GM10266 (cell line): ENCODE measurements at regions not wholly inside any gene's neighbourhood (a gene's known extent, or its start where the extent isn't known, plus 50 kb on each side); places are given as distances from the start of the nearest gene placed in this dataset.

Experiments used
- DNase-seq: peaks from one replicate; pipeline ENCODE4 v3.0.0; 2012; ENCODE audit errors: extremely low spot score
- TF ChIP-seq, protein P1 (sequence below): IDR thresholded peaks from 2 replicates; pipeline ENCODE4 v1.5.1; 2012; ENCODE audit warnings: mild to moderate bottlenecking, low read depth; ENCODE audit not compliant: control insufficient read depth, insufficient read depth; ENCODE audit errors: missing control alignments

DNA sequence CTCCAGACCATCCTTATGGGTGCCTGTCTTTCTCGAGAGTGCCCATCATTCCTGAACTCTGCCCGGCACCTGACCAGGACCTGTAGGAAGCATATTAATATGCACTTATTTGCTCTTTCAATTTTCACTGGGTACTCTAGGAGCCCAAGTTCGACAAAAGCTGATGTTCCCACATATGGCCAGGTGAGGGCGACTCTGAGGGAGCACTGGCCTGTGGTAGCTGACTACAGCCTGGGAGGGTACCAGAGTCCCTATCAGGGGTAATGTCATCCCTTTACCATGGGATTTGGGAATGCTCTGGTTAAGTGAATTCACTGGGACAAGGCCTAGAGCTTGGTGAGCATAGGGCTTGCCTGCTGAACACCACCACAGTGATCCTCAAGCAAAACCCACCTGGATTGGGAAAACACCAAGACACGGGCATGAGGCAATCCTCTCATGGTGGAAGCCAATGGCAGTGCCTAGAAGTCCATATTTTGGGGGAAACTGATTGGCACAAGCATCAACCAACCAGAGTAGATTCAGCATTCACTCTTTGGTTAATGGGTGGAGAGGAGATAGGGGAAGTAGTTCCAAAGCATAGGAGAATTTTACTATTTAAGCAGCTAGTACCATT is 112.2 kb downstream of the MTX3 start:
- TF ChIP-seq, protein P1, sequence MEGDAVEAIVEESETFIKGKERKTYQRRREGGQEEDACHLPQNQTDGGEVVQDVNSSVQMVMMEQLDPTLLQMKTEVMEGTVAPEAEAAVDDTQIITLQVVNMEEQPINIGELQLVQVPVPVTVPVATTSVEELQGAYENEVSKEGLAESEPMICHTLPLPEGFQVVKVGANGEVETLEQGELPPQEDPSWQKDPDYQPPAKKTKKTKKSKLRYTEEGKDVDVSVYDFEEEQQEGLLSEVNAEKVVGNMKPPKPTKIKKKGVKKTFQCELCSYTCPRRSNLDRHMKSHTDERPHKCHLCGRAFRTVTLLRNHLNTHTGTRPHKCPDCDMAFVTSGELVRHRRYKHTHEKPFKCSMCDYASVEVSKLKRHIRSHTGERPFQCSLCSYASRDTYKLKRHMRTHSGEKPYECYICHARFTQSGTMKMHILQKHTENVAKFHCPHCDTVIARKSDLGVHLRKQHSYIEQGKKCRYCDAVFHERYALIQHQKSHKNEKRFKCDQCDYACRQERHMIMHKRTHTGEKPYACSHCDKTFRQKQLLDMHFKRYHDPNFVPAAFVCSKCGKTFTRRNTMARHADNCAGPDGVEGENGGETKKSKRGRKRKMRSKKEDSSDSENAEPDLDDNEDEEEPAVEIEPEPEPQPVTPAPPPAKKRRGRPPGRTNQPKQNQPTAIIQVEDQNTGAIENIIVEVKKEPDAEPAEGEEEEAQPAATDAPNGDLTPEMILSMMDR, result peak; percentile 43
- DNase-seq, result peak; percentile 38

DNA sequence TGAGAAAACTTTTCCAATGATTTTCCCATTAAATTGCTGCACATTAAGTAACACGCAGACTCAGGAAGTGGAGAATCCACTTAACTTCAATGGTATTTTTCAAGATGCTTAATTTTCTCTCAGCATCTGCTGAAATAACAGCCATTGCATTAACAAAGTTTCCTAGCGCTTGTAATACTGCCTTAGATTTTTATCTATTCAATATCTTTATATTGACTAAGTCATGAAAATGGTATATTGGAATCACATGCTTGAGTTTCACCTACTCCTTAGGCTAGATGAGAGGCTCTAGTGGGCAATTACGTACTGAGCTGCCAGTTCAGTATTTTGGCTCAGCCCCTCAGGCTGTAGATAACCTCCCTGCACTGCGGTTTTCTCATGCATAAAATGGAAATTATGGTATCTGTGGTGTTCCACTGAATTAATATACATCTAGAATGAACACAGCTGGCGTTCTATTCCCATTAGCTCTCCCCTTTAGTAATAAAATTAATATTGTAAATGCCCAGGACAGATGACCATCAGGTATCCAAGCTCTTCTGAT is 112.9 kb downstream of the MTX3 start:
- DNase-seq, result no peak
- TF ChIP-seq, protein P1, result no peak

DNA sequence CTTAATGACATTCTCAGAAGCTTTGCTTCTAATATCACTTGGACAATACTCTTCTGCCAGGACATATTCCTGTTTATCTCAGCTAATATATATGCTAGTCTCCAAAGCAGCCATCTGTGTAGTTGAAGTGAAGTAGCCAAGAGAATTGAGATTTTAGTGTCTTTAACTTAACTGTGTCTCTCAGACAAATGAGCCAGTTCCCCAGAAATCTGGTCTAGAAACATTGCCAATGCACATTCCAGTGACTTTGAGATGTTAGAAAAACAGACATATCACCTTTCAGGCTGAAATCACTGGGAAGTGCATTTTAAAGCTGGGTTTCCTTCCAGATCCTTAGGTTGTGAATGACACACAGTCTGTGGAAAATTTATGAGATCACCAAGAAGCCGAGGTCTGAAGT is 114.6 kb downstream of the MTX3 start:
- TF ChIP-seq, protein P1, result no peak
- DNase-seq, result no peak

DNA sequence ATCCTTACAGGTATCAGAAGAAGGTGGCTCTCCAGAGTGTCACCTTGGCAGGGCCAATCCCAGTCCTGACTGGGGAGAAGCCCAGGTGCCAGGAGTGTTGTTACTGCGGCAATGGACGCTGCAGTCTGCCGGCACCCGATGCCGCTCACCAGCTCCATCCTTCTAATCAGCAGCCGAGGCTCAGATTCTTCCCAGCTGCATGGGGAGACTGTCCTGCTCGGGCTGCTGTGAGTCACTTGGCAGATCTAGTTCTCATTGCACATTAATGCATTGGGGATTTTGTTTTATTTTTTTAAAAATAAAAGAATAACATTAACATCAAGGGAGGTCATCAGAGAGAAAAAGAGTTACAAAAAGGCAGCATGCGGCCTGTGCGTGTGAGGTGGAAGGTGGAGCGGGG is 115.8 kb downstream of the MTX3 start:
- no peak for DNase-seq
- TF ChIP-seq, protein P1, result no peak

DNA sequence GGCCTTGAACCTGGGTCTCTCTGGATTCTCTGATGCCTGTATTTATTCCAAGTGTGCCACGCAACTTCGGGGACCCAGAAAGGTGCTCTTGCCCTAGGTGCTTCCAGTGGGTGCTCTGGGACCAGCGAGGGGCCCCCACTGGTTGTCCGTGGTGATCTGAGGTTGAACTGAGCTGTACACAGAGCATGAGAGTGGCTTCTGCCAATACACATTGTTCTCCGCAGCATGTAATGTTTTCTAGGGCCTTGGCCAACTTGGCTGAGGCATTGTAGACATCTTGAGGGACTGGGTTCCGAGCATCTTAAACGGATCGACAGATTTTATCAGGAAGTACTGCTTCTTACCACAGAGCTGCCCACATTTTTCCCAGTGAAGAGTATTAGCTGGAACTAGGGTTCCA is 117.9 kb downstream of the MTX3 start:
- DNase-seq, result no peak
- TF ChIP-seq, protein P1, result no peak

DNA sequence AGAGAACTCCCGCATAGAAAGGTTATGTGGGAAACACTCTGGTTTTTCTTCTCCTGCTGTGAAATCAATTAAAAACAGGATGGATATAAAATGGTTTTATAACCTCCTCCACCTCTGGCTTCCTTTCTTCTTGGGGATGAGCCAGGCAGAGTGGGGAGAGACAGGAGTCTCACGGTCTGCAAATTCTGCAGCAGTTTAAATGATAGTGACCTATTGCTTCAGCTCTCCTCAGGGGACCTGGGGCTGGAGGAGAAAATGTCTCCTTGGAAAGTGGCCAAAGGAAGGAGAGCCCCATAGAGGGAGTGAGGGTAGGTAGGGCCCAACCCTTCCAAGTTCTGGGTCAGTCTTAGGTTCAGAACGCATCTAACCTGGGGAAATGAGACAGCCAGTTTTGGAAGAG is 118.8 kb downstream of the MTX3 start:
- DNase-seq, result no peak
- TF ChIP-seq, protein P1, result no peak

DNA sequence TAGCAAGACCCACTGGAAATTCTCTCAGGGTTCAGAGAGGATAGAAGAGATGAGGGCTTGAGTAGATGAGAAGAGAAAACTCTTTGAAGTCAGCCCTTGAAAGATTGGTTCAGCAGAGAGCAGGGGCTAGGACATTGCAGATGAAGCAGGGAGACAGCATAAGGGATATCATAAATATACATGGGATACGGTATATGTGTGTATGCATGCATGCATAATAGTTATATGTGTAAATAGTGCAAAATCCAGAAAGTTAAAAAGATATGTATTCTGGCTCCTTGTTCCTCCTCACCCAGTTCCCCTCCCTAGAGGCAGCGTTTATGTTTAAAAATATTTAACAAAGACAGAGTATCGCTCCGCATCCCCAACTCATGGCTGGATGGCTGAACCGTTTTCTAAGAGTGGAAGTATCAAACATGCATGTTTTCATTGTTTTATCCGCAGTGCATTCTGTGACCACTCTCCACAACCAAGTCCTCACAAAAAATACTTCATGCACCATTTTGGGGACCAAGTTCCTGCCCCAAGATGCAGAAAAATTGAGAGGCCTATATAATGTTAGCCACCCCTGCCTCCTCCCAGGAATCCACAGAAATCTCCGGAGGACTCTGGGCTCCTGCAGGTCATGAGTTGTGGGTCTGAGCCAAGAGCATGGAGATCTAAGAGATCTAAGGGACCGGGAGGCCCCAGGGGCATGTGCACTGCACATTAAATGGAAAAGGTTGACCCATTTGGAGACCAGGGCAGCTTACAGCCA is 119.5 kb downstream of the MTX3 start:
- TF ChIP-seq, protein P1, result no peak
- no peak for DNase-seq
